NCI-H69 (cell line): ENCODE measurements at regions not wholly inside any gene's neighbourhood (a gene's known extent, or its start where the extent isn't known, plus 50 kb on each side); places are given as distances from the start of the nearest gene placed in this dataset.
"Not testable (repeated sequence)": the region's sequence is repeated elsewhere in the genome, so short reads cannot be mapped to it uniquely, and the experiment has no call there.

Source experiments
- DNase-seq: peaks from one replicate; lab custom pipeline; 2025; lab: John Stamatoyannopoulos, UW

GRCh38 chr4:72875545-72875944 is 194.0 kb downstream of the COX18 start:
- no peak for DNase-seq

- no peak for DNase-seq
Observed at GRCh38 chr4:72875138-72875537, 194.4 kb downstream of the COX18 start.

- no peak for DNase-seq
Observed at GRCh38 chr4:72864898-72865297, 204.6 kb downstream of the COX18 start.

GRCh38 chr4:72864277-72864676 is 205.2 kb downstream of the COX18 start:
- not testable (repeated sequence) for DNase-seq

- no peak for DNase-seq
Observed at GRCh38 chr4:72860766-72861165, 208.8 kb downstream of the COX18 start.

- no peak for DNase-seq
Observed at GRCh38 chr4:72858328-72858727, 211.2 kb downstream of the COX18 start.

- no peak for DNase-seq
Observed at GRCh38 chr4:72857787-72858186, 211.7 kb downstream of the COX18 start.

- DNase-seq: no peak
Observed at GRCh38 chr4:72857216-72857615, 212.3 kb downstream of the COX18 start.

- no peak for DNase-seq
Observed at GRCh38 chr4:72846280-72847111, 223.0 kb downstream of the COX18 start.

- no peak for DNase-seq
Observed at GRCh38 chr4:72843466-72843865, 226.1 kb downstream of the COX18 start.

- no peak for DNase-seq
Observed at GRCh38 chr4:72842323-72842722, 227.2 kb downstream of the COX18 start.

- not testable (repeated sequence) for DNase-seq
Observed at GRCh38 chr4:72840166-72840565, 229.3 kb downstream of the COX18 start.

GRCh38 chr4:72828864-72829263 is 240.7 kb downstream of the COX18 start:
- DNase-seq: no peak

GRCh38 chr4:72827968-72828367 is 241.5 kb downstream of the COX18 start:
- no peak for DNase-seq

GRCh38 chr4:72820107-72820506 is 249.4 kb downstream of the COX18 start:
- DNase-seq: no peak

- DNase-seq: no peak
Observed at GRCh38 chr4:72817012-72817411, 248.0 kb upstream of the ADAMTS3 start.

GRCh38 chr4:72814241-72814640 is 245.2 kb upstream of the ADAMTS3 start:
- no peak for DNase-seq

- DNase-seq: no peak
Observed at GRCh38 chr4:72809208-72809607, 240.2 kb upstream of the ADAMTS3 start.

GRCh38 chr4:72805284-72805683 is 236.3 kb upstream of the ADAMTS3 start:
- no peak for DNase-seq

GRCh38 chr4:72797486-72797885 is 228.5 kb upstream of the ADAMTS3 start:
- DNase-seq: no peak

- DNase-seq: no peak
Observed at GRCh38 chr4:72791054-72791453, 222.0 kb upstream of the ADAMTS3 start.

- no peak for DNase-seq
Observed at GRCh38 chr4:72786401-72786990, 217.5 kb upstream of the ADAMTS3 start.

- no peak for DNase-seq
Observed at GRCh38 chr4:72779241-72779640, 210.2 kb upstream of the ADAMTS3 start.

GRCh38 chr4:72777436-72777835 is 208.4 kb upstream of the ADAMTS3 start:
- no peak for DNase-seq
